Astrocyte (in vitro differentiated cells and primary cell): ENCODE measurements at regions not wholly inside any gene's neighbourhood (a gene's known extent, or its start where the extent isn't known, plus 50 kb on each side); places are given as distances from the start of the nearest gene placed in this dataset.

Experiments used
- DNase-seq: peaks from one replicate; pipeline ENCODE4 v3.0.0-alpha.2; 2010; ENCODE audit warnings: low read depth
- FAIRE-seq: peaks from 2 replicates; lab custom pipeline; 2011; peaks lifted over from hg19 to GRCh38; lab: Jason Lieb, UNC
- H2AFZ ChIP-seq: 2 replicates; pipeline ENCODE4 v1.6.0; 2012; ENCODE audit warnings: low read depth, low read length, inconsistent platforms
- H3K27ac ChIP-seq: 2 replicates; pipeline ENCODE4 v1.5.1; 2011; ENCODE audit warnings: low read depth, low read length, inconsistent platforms
- H3K27me3 ChIP-seq: 2 replicates; pipeline ENCODE4 v1.6.0; 2011; ENCODE audit warnings: low read length, inconsistent platforms; ENCODE audit not compliant: insufficient read depth
- H3K36me3 ChIP-seq: 2 replicates; pipeline ENCODE4 v1.5.1; 2011; ENCODE audit warnings: low read length, inconsistent platforms; ENCODE audit not compliant: insufficient read depth
- H3K4me1 ChIP-seq: 2 replicates; pipeline ENCODE4 v1.5.1; 2011; ENCODE audit warnings: low read length, inconsistent platforms; ENCODE audit not compliant: insufficient read depth
- H3K4me2 ChIP-seq: 2 replicates; pipeline ENCODE4 v1.6.0; 2012; ENCODE audit warnings: low read length, inconsistent platforms
- H3K4me3 ChIP-seq: 2 replicates; pipeline ENCODE4 v1.5.1; 2011; ENCODE audit warnings: low read depth, mild to moderate bottlenecking, low read length, inconsistent platforms; ENCODE audit not compliant: insufficient read depth
- H3K79me2 ChIP-seq: 2 replicates; pipeline ENCODE4 v1.6.0; 2012; ENCODE audit warnings: mild to moderate bottlenecking, low read length, inconsistent platforms; ENCODE audit not compliant: insufficient read depth
- H3K9ac ChIP-seq: 2 replicates; pipeline ENCODE4 v1.6.0; 2012; ENCODE audit warnings: mild to moderate bottlenecking, low read length, inconsistent platforms
- H3K9me3 ChIP-seq: 2 replicates; pipeline ENCODE4 v1.5.1; 2012; ENCODE audit warnings: low read depth, mild to moderate bottlenecking, low read length, inconsistent platforms; ENCODE audit not compliant: insufficient read depth
- H4K20me1 ChIP-seq: 2 replicates; pipeline ENCODE4 v1.6.0; 2012; ENCODE audit warnings: low read length, inconsistent platforms; ENCODE audit not compliant: insufficient read depth
- H3K27ac Mint-ChIP-seq: one replicate; pipeline ENCODE4 v1.8.0; 2021; ENCODE audit warnings: mild to moderate bottlenecking, mixed read lengths; ENCODE audit not compliant: unreplicated experiment
- H3K27me3 Mint-ChIP-seq: one replicate; pipeline ENCODE4 v1.8.0; 2021; ENCODE audit warnings: low read depth, mixed read lengths; ENCODE audit not compliant: unreplicated experiment
- H3K36me3 Mint-ChIP-seq: one replicate; pipeline ENCODE4 v1.8.0; 2021; ENCODE audit warnings: low read depth, mixed read lengths; ENCODE audit not compliant: unreplicated experiment
- H3K4me1 Mint-ChIP-seq: one replicate; pipeline ENCODE4 v1.8.0; 2021; ENCODE audit warnings: low read depth, mixed read lengths; ENCODE audit not compliant: unreplicated experiment
- H3K4me3 Mint-ChIP-seq: one replicate; pipeline ENCODE4 v1.8.0; 2021; ENCODE audit warnings: mild to moderate bottlenecking, moderate library complexity, mixed read lengths; ENCODE audit not compliant: unreplicated experiment
- H3K9me3 Mint-ChIP-seq: one replicate; pipeline ENCODE4 v1.8.0; 2021; ENCODE audit warnings: mild to moderate bottlenecking, mixed read lengths; ENCODE audit not compliant: unreplicated experiment
- CTCF ChIP-seq: IDR thresholded peaks from 2 replicates; pipeline ENCODE4 v1.5.1; 2011; ENCODE audit warnings: low read depth, mild to moderate bottlenecking, inconsistent platforms, low read length, moderate library complexity; ENCODE audit not compliant: insufficient read depth
- EZH2 ChIP-seq: IDR thresholded peaks from 2 replicates; pipeline ENCODE4 v1.6.1; 2012; ENCODE audit warnings: mild to moderate bottlenecking, low read length, inconsistent platforms; ENCODE audit not compliant: insufficient read depth

DNA sequence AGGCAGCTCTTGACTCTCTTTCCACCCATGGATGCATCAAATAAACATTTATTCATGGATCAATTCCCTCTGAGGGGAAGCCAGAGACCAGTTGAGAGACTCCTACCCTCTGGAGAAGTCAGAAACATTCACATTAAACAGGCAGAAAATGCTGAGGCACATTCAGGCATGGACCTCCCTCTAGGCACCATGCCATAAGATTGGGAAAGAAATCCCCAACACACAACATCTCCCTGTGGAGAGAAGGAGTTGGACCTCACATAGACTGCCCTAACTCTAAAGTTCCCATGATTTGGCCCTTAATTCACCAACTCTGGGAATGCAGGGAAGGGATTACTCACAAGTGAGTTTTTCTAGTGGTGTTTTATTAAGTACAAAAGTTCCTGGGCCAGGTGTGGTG is 415.3 kb upstream of the C1orf87 start:
- TF ChIP-seq EZH2 (no peak), CTCF (no peak)
- H4K20me1 ChIP-seq, result no peaks in the 10 kb centered on the region
- H3K4me2 ChIP-seq, result no peak overlapping the region
- FAIRE-seq (no peak), DNase-seq (no peak)
- H3K9ac ChIP-seq, result no peak overlapping the region
- no peak overlapping the region for H2AFZ ChIP-seq
- no peak overlapping the region for H3K27ac Mint-ChIP-seq
- no peaks in the 10 kb centered on the region for H3K9me3 ChIP-seq
- no peaks in the 10 kb centered on the region for H3K4me1 Mint-ChIP-seq
- no peaks in the 10 kb centered on the region for H3K4me1 ChIP-seq
- H3K27ac ChIP-seq, result no peak overlapping the region
- no peaks in the 10 kb centered on the region for H3K27me3 ChIP-seq
- no peaks in the 10 kb centered on the region for H3K36me3 ChIP-seq
- H3K27me3 Mint-ChIP-seq, result no peaks in the 10 kb centered on the region
- no peak overlapping the region for H3K4me3 ChIP-seq
- H3K36me3 Mint-ChIP-seq, result no peaks in the 10 kb centered on the region
- H3K9me3 Mint-ChIP-seq, result peaks cover 3% of the 10 kb centered on the region
- no peak overlapping the region for H3K4me3 Mint-ChIP-seq
- no peaks in the 10 kb centered on the region for H3K79me2 ChIP-seq

GRCh38 chr1:60487565-60488345 is 414.2 kb upstream of the C1orf87 start:
- no peak overlapping the region for H3K4me3 ChIP-seq
- H3K79me2 ChIP-seq, result no peaks in the 10 kb centered on the region
- DNase-seq (no peak), FAIRE-seq (no peak)
- no peaks in the 10 kb centered on the region for H3K27me3 ChIP-seq
- H3K36me3 ChIP-seq, result no peaks in the 10 kb centered on the region
- H3K27ac Mint-ChIP-seq, result no peak overlapping the region
- H3K9me3 Mint-ChIP-seq, result peaks cover 3% of the 10 kb centered on the region
- no peaks in the 10 kb centered on the region for H3K9me3 ChIP-seq
- no peak overlapping the region for H3K27ac ChIP-seq
- no peak overlapping the region for H3K4me3 Mint-ChIP-seq
- no peak overlapping the region for H2AFZ ChIP-seq
- H3K4me1 ChIP-seq, result no peaks in the 10 kb centered on the region
- no peaks in the 10 kb centered on the region for H3K36me3 Mint-ChIP-seq
- no peaks in the 10 kb centered on the region for H4K20me1 ChIP-seq
- TF ChIP-seq EZH2, result no peak
- no peak for TF ChIP-seq CTCF
- no peaks in the 10 kb centered on the region for H3K4me1 Mint-ChIP-seq
- no peak overlapping the region for H3K9ac ChIP-seq
- H3K27me3 Mint-ChIP-seq, result no peaks in the 10 kb centered on the region
- H3K4me2 ChIP-seq, result no peak overlapping the region

- no peaks in the 10 kb centered on the region for H3K9me3 ChIP-seq
- FAIRE-seq (no peak), DNase-seq (no peak)
- no peak overlapping the region for H2AFZ ChIP-seq
- TF ChIP-seq EZH2, result no peak
- TF ChIP-seq CTCF, result no peak
- H3K79me2 ChIP-seq, result no peaks in the 10 kb centered on the region
- Mint-ChIP-seq H3K4me1 (no peaks in the 10 kb centered on the region), H3K27ac (no peak overlapping the region), H3K9me3 (peaks cover 3% of the 10 kb centered on the region), H3K36me3 (no peaks in the 10 kb centered on the region), H3K4me3 (no peak overlapping the region), H3K27me3 (no peaks in the 10 kb centered on the region)
- H3K27me3 ChIP-seq, result no peaks in the 10 kb centered on the region
- H3K36me3 ChIP-seq, result no peaks in the 10 kb centered on the region
- no peak overlapping the region for H3K9ac ChIP-seq
- H4K20me1 ChIP-seq, result no peaks in the 10 kb centered on the region
- H3K27ac ChIP-seq, result no peak overlapping the region
- H3K4me1 ChIP-seq, result no peaks in the 10 kb centered on the region
- no peak overlapping the region for H3K4me3 ChIP-seq
- H3K4me2 ChIP-seq, result no peak overlapping the region
Observed at GRCh38 chr1:60483509-60483908, 409.9 kb upstream of the C1orf87 start.
